PFSK-1 (cell line): ENCODE measurements at regions not wholly inside any gene's neighbourhood (a gene's known extent, or its start where the extent isn't known, plus 50 kb on each side); places are given as distances from the start of the nearest gene placed in this dataset.

ENCODE experiments used
- FOXP2 ChIP-seq: optimal IDR thresholded peaks from 2 replicates; pipeline ENCODE3; 2011; ENCODE audit warnings: borderline replicate concordance, control low read depth, inconsistent platforms; ENCODE audit not compliant: insufficient read depth; ENCODE audit errors: extremely low read length, extremely low read depth
- POLR2AphosphoS5 ChIP-seq: IDR thresholded peaks from 2 replicates; pipeline ENCODE4 v1.6.1; 2012; ENCODE audit warnings: low read depth, mild to moderate bottlenecking, control low read depth, low read length, moderate library complexity
- SIN3A ChIP-seq: IDR thresholded peaks from 2 replicates; pipeline ENCODE4 v1.6.1; 2012; ENCODE audit warnings: mild to moderate bottlenecking, low read length, moderate library complexity, borderline replicate concordance; ENCODE audit not compliant: insufficient read depth
- TAF1 ChIP-seq: IDR thresholded peaks from 2 replicates; pipeline ENCODE4 v1.6.1; 2012; ENCODE audit warnings: low read length, control low read depth, borderline replicate concordance; ENCODE audit not compliant: insufficient read depth
- TF ChIP-seq, protein P1 (sequence below), 2 experiments: IDR thresholded peaks; 2 replicates each; pipeline versions ENCODE4 v1.6.1 to v1.8.0; 2011 to 2012; ENCODE audit warnings: low read depth in 2 of 2, low read length in 2 of 2, control low read depth in 1 of 2, inconsistent platforms in 1 of 2, mild to moderate bottlenecking in 1 of 2, moderate library complexity in 1 of 2; ENCODE audit not compliant: insufficient read depth in 1 of 2

DNA sequence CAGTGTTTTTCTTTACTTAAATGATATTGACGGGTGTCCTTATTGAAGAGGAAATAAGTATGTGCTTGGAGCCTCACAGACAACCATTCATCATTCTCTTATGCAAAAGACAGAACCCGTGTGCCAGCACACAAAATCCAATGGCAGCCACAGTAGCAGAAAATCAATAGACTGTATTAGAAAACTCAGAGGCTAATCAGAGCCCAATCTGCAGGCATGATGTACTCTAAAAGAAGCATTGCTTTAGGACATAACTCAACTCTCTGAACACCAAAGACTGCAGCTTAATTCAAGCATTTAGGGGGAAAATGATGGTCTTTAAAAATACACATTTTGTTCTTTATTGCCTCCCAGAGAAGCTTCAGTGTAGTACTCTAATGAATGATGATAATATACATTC, 476.9 kb downstream of the PDHA2 start:
- TF ChIP-seq, protein P1, sequence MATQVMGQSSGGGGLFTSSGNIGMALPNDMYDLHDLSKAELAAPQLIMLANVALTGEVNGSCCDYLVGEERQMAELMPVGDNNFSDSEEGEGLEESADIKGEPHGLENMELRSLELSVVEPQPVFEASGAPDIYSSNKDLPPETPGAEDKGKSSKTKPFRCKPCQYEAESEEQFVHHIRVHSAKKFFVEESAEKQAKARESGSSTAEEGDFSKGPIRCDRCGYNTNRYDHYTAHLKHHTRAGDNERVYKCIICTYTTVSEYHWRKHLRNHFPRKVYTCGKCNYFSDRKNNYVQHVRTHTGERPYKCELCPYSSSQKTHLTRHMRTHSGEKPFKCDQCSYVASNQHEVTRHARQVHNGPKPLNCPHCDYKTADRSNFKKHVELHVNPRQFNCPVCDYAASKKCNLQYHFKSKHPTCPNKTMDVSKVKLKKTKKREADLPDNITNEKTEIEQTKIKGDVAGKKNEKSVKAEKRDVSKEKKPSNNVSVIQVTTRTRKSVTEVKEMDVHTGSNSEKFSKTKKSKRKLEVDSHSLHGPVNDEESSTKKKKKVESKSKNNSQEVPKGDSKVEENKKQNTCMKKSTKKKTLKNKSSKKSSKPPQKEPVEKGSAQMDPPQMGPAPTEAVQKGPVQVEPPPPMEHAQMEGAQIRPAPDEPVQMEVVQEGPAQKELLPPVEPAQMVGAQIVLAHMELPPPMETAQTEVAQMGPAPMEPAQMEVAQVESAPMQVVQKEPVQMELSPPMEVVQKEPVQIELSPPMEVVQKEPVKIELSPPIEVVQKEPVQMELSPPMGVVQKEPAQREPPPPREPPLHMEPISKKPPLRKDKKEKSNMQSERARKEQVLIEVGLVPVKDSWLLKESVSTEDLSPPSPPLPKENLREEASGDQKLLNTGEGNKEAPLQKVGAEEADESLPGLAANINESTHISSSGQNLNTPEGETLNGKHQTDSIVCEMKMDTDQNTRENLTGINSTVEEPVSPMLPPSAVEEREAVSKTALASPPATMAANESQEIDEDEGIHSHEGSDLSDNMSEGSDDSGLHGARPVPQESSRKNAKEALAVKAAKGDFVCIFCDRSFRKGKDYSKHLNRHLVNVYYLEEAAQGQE (IDR thresholded peaks at IDR 0.05; ENCODE audit: insufficient read depth in 1 of 2, low read depth in 2 of 2, low read length in 2 of 2) = no peak
- no peak for TF ChIP-seq SIN3A
- TF ChIP-seq POLR2AphosphoS5 = no peak
- no peak for TF ChIP-seq TAF1
- no peak for TF ChIP-seq FOXP2
